ENCODE measurements at regions not wholly inside any gene's neighbourhood (a gene's known extent, or its start where the extent isn't known, plus 50 kb on each side); places are given as distances from the start of the nearest gene placed in this dataset.

GRCh38 chr18:46196627-46197243, 92.5 kb downstream of the HAUS1 start:
- no peak for TF ChIP-seq CTCF (IDR thresholded peaks at IDR 0.05; ENCODE audit: poor library complexity, severe bottlenecking)
- TF ChIP-seq EZH2 (IDR thresholded peaks at IDR 0.05; ENCODE audit: borderline replicate concordance, insufficient read depth, low read length, poor library complexity, severe bottlenecking) = no peak
- TF ChIP-seq EP300 (conservative IDR thresholded peaks at IDR 0.05; ENCODE audit: poor library complexity, severe bottlenecking) = no peak
- no peak for TF ChIP-seq TAF1 (IDR thresholded peaks at IDR 0.05; ENCODE audit: low read depth)
- TF ChIP-seq POLR2AphosphoS5 (IDR thresholded peaks at IDR 0.05) = no peak
- no peak for TF ChIP-seq RAD21 (conservative IDR thresholded peaks at IDR 0.05)
- no peak for TF ChIP-seq REST (IDR thresholded peaks at IDR 0.05; ENCODE audit: borderline replicate concordance)
- no peak for TF ChIP-seq SMC3 (conservative IDR thresholded peaks at IDR 0.05; ENCODE audit: poor library complexity)
- TF ChIP-seq MXI1 (conservative IDR thresholded peaks at IDR 0.05; ENCODE audit: poor library complexity, severe bottlenecking) = no peak

Data from neural cell (in vitro differentiated cells).